ENCODE measurements at regions not wholly inside any gene's neighbourhood (a gene's known extent, or its start where the extent isn't known, plus 50 kb on each side); places are given as distances from the start of the nearest gene placed in this dataset.

DNA sequence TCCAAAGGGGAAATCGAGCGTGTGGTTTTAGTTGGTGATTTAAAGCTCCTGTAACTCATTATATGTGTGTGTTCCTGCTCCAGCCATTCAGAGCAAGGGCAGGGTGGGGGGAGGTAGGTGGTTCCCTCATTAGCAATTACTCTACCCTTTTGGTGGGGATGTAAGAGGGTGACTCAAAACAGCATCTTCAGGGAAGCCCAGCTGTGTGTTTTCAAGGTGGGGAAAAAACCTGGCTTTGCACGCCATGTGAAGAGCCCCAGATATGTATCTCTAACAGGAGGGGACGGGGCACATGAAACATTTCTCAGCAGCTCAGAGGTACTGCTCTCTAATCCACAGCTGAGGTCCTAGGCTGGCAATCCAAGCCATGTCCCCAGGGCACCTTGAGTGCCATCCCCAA is 241.3 kb upstream of the ZFHX3 start:
- H3K27ac ChIP-seq (replicated peaks in 1 of 4) = no peak overlapping the region
- TF ChIP-seq POLR2AphosphoS5 (IDR thresholded peaks at IDR 0.05) = no peak
- TF ChIP-seq EP300 (IDR thresholded peaks at IDR 0.05) = no peak
- no peak for TF ChIP-seq POLR2A (IDR thresholded peaks at IDR 0.05; ENCODE audit: low read depth)
- TF ChIP-seq CTCF (IDR thresholded peaks at IDR 0.05) = no peak
- no peak for DNase-seq (ENCODE audit: extremely low spot score)
- no peak overlapping the region for H3K4me3 ChIP-seq
- no peaks in the 10 kb centered on the region for H3K9me3 ChIP-seq
- no peaks in the 10 kb centered on the region for H3K4me1 ChIP-seq
- intact Hi-C loops (cut with DNase I) = no loop called here
- WGBS = 74% methylated on average over 3 of the region's 4 CpGs
- no peaks in the 10 kb centered on the region for H3K36me3 ChIP-seq
- peaks cover 0 to 52% (median 0%) of the 10 kb centered on the region in 4 donors for H3K27me3 ChIP-seq

DNA sequence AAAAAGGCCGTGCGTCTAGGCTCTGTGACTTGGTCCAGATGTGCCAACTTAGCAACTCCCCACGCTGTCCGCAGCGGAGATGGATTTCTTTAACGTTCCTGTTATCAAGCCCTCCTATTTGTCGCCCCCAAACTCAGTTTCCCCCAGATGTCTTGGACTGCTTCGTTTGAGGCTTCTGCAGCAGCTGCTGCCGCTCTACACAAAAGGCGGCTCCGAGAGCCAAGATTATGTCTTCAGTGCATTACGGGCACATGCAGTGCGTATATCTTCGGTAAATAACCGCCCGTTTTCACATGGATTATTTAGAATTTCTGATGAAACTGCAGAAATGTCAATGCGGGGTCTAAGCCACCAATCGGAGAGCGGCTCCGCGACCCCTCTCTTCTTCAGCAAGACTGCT is 240.6 kb upstream of the ZFHX3 start:
- peaks cover 0 to 52% (median 0%) of the 10 kb centered on the region in 4 donors for H3K27me3 ChIP-seq
- no peak overlapping the region for H3K4me3 ChIP-seq
- H3K27ac ChIP-seq (replicated peaks in 1 of 4) = no peak overlapping the region
- no peaks in the 10 kb centered on the region for H3K9me3 ChIP-seq
- TF ChIP-seq EP300 (IDR thresholded peaks at IDR 0.05) = no peak
- TF ChIP-seq POLR2AphosphoS5 (IDR thresholded peaks at IDR 0.05) = no peak
- TF ChIP-seq CTCF (IDR thresholded peaks at IDR 0.05) = no peak
- no peak for TF ChIP-seq POLR2A (IDR thresholded peaks at IDR 0.05; ENCODE audit: low read depth)
- DNase-seq (ENCODE audit: extremely low spot score) = no peak
- WGBS = 75% methylated on average over 21 of the region's 21 CpGs
- H3K4me1 ChIP-seq = no peaks in the 10 kb centered on the region
- intact Hi-C loops (cut with DNase I) = no loop called here
- no peaks in the 10 kb centered on the region for H3K36me3 ChIP-seq

DNA sequence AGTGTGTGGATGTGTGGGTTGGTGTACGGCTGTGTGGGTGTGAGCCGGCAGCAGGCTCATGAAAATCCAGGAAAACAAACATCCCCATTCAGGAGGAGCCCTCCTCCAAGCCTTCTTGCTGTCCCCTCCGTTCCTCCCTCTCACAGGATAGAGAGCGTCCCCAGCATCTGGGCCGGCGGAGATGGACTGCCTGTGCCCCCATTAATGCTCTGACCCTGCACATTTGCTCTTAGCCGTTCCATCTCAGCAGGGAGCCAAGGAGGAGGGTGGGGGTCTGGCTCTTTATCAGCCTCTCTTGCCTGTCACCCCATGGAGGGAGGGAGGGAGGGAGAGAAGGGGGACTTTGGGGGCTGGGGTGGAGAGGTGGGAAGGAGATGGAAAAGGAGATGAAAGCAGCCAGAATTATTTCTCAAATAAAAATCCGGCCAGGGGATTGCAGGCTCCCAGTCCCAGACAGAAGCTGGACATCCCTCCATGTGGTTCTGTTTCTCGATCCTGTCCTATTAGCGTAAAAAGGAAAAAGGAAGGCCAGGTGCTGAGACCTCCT is 240.0 kb upstream of the ZFHX3 start:
- no peak for DNase-seq (ENCODE audit: extremely low spot score)
- Histone ChIP-seq H3K27me3 (peaks cover 0 to 52% (median 0%) of the 10 kb centered on the region in 4 donors), H3K4me3 (no peak overlapping the region), H3K9me3 (no peaks in the 10 kb centered on the region), H3K4me1 (no peaks in the 10 kb centered on the region), H3K27ac (replicated peaks in 1 of 4) (no peak overlapping the region), H3K36me3 (no peaks in the 10 kb centered on the region)
- intact Hi-C loops (cut with DNase I) = no loop called here
- TF ChIP-seq CTCF (IDR thresholded peaks at IDR 0.05) (no peak), POLR2A (IDR thresholded peaks at IDR 0.05; ENCODE audit: low read depth) (no peak), EP300 (IDR thresholded peaks at IDR 0.05) (no peak), POLR2AphosphoS5 (IDR thresholded peaks at IDR 0.05) (no peak)
- 64% methylated on average over 10 of the region's 10 CpGs for WGBS

DNA sequence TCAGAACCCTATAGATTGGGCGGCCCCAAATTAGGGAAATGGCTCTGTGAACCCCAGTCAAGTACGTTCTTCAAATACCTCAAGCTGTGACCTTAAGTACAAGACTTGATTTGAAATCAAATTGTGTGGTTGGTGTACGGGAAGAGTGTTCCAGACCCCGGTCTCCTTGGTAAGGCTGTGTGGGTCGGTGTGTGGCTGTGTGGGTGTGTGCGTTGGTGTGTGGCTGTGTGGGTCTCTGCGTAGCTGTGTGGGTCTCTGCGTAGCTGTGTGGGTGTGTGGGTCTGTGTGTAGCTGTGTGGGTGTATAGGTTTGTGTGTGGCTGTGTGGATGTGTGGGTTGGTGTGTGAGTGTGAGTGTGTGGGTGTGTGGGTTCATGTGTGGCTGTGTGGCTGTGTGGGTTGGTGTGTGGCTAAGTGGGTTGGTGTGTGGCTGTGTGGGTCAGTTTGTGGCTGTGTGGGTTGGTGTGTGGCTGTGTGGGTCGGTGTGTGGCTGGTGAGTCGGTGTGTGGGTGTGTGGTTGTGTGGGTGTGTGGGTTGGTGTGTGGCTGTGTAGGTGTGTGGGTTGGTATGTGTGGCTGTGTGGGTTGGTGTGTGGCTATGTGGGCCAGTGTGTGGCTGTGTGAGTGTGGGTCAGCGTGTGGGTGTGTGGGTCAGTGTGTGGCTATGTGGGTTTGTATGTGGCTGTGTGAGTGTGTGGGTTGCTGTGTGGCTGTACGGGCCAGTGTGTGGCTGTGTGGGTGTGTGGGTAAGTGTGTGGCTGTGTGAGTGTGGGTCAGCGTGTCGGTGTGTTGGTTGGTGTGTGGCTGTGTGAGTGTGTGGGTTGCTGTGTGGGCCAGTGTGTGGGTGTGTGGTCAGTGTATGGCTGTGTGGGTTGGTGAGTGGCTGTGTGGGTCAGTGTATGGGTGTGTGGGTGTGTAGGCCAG is 238.7 kb upstream of the ZFHX3 start:
- Histone ChIP-seq H3K4me1 (no peaks in the 10 kb centered on the region), H3K4me3 (no peak overlapping the region), H3K27me3 (peaks cover 0 to 52% (median 0%) of the 10 kb centered on the region in 4 donors), H3K9me3 (no peaks in the 10 kb centered on the region), H3K27ac (replicated peaks in 1 of 4) (no peak overlapping the region), H3K36me3 (no peaks in the 10 kb centered on the region)
- TF ChIP-seq POLR2A (IDR thresholded peaks at IDR 0.05; ENCODE audit: low read depth) = no peak
- no peak for TF ChIP-seq CTCF (IDR thresholded peaks at IDR 0.05)
- TF ChIP-seq POLR2AphosphoS5 (IDR thresholded peaks at IDR 0.05) = no peak
- TF ChIP-seq EP300 (IDR thresholded peaks at IDR 0.05) = no peak
- WGBS = 84% methylated on average over 14 of the region's 14 CpGs
- DNase-seq (ENCODE audit: extremely low spot score) = no peak
- intact Hi-C loops (cut with DNase I) = no loop called here
